NCI-H1930 (cell line): ENCODE measurements at regions not wholly inside any gene's neighbourhood (a gene's known extent, or its start where the extent isn't known, plus 50 kb on each side); places are given as distances from the start of the nearest gene placed in this dataset.
"Not testable (repeated sequence)": the region's sequence is repeated elsewhere in the genome, so short reads cannot be mapped to it uniquely, and the experiment has no call there.

Experiments
- DNase-seq, 2 experiments: peaks; one replicate each; lab custom pipeline; 2025; lab: John Stamatoyannopoulos, UW

GRCh38 chr10:36050763-36051499, 408.8 kb upstream of the FZD8 start:
- DNase-seq: no peak

GRCh38 chr10:36048780-36049179, 406.7 kb upstream of the FZD8 start:
- no peak for DNase-seq

- no peak for DNase-seq
Measured at GRCh38 chr10:36048236-36048635, 406.1 kb upstream of the FZD8 start.

GRCh38 chr10:36042135-36042534, 400.0 kb upstream of the FZD8 start:
- DNase-seq: no peak

- no peak for DNase-seq
Measured at GRCh38 chr10:36038316-36038955, 396.3 kb upstream of the FZD8 start.

- DNase-seq: no peak
Measured at GRCh38 chr10:36036137-36036536, 394.0 kb upstream of the FZD8 start.

GRCh38 chr10:36033808-36034207, 391.7 kb upstream of the FZD8 start:
- DNase-seq: no peak

GRCh38 chr10:36030516-36030915, 388.4 kb upstream of the FZD8 start:
- DNase-seq: no peak

- DNase-seq: no peak
Measured at GRCh38 chr10:36026656-36027390, 384.7 kb upstream of the FZD8 start.

GRCh38 chr10:36026081-36026480, 384.0 kb upstream of the FZD8 start:
- no peak for DNase-seq

- DNase-seq: no peak
Measured at GRCh38 chr10:36023939-36024338, 381.8 kb upstream of the FZD8 start.

GRCh38 chr10:36021096-36021495, 379.0 kb upstream of the FZD8 start:
- DNase-seq: no peak

- DNase-seq: no peak
Measured at GRCh38 chr10:36019749-36020148, 377.7 kb upstream of the FZD8 start.

- no peak for DNase-seq
Measured at GRCh38 chr10:36018996-36019395, 376.9 kb upstream of the FZD8 start.

GRCh38 chr10:36017137-36017536, 375.0 kb upstream of the FZD8 start:
- no peak for DNase-seq

- no peak for DNase-seq
Measured at GRCh38 chr10:36007369-36007768, 365.3 kb upstream of the FZD8 start.

- no peak for DNase-seq
Measured at GRCh38 chr10:36003688-36004087, 361.6 kb upstream of the FZD8 start.

- no peak for DNase-seq
Measured at GRCh38 chr10:36003031-36003600, 361.0 kb upstream of the FZD8 start.

GRCh38 chr10:36002445-36002844, 360.3 kb upstream of the FZD8 start:
- no peak for DNase-seq

GRCh38 chr10:36000754-36001153, 358.7 kb upstream of the FZD8 start:
- not testable (repeated sequence) for DNase-seq

GRCh38 chr10:35998026-35998425, 355.9 kb upstream of the FZD8 start:
- DNase-seq: no peak

- no peak for DNase-seq
Measured at GRCh38 chr10:35995485-35995884, 353.4 kb upstream of the FZD8 start.
